OCI-LY7 (cell line): ENCODE measurements at regions not wholly inside any gene's neighbourhood (a gene's known extent, or its start where the extent isn't known, plus 50 kb on each side); places are given as distances from the start of the nearest gene placed in this dataset.

Source experiments
- BruUV-seq: library from RNA; stranded (reverse); fragments of 400-500 nt; replicated peaks from 2 replicates; lab custom pipeline; 2021; lab: Mats Ljungman, UMichigan
- CTCF ChIA-PET: fragments of 300-600 bp; sonication (Branson Sonifier 250); formaldehyde crosslinking; loops from one replicate; lab custom pipeline; 2022; ENCODE audit warnings: antibody characterized with exemption; ENCODE audit not compliant: unreplicated experiment; lab: Charles Lee
- POLR2A ChIA-PET: fragments of 300-600 bp; sonication (Branson Sonifier 250); formaldehyde crosslinking; loops from one replicate; lab custom pipeline; 2022; ENCODE audit warnings: antibody characterized with exemption; lab: Charles Lee
- DNase-seq: peaks from one replicate; pipeline ENCODE4 v3.0.0-alpha.2; 2015; ENCODE audit warnings: low spot score
- H2AFZ ChIP-seq: fragments of 200-600 bp; sonication (generic), shearing (Covaris generic); 2 replicates; pipeline ENCODE4 v1.6.1; 2014; ENCODE audit warnings: mild to moderate bottlenecking, antibody characterized with exemption, low read length, moderate library complexity
- H3K27ac ChIP-seq: fragments of 200-600 bp; sonication (generic); 2 replicates; pipeline ENCODE4 v1.5.1; 2014; ENCODE audit warnings: mixed run types, low read depth, mild to moderate bottlenecking, moderate library complexity, low read length, inconsistent platforms; ENCODE audit not compliant: poor library complexity, severe bottlenecking
- H3K36me3 ChIP-seq: fragments of 200-600 bp; sonication (generic); 2 replicates; pipeline ENCODE4 v1.6.1; 2014; ENCODE audit warnings: mild to moderate bottlenecking, antibody characterized with exemption, low read length, moderate library complexity, mixed read lengths; ENCODE audit not compliant: insufficient read depth
- H3K4me1 ChIP-seq: fragments of 200-600 bp; sonication (generic); 2 replicates; pipeline ENCODE4 v1.5.1; 2014; ENCODE audit warnings: mild to moderate bottlenecking, low read length; ENCODE audit not compliant: insufficient read depth, poor library complexity, severe bottlenecking
- H3K4me2 ChIP-seq: fragments of 200-600 bp; sonication (generic); 2 replicates; pipeline ENCODE4 v1.6.1; 2014; ENCODE audit warnings: mild to moderate bottlenecking, low read length
- H3K4me3 ChIP-seq: fragments of 200-600 bp; sonication (generic); 2 replicates; pipeline ENCODE4 v1.5.1; 2014; ENCODE audit warnings: mild to moderate bottlenecking, low read depth, low read length; ENCODE audit not compliant: poor library complexity, severe bottlenecking
- H3K79me2 ChIP-seq: fragments of 200-600 bp; sonication (generic); 2 replicates; pipeline ENCODE4 v1.6.1; 2016; ENCODE audit warnings: low read depth, mild to moderate bottlenecking, low read length, moderate library complexity, mixed read lengths; ENCODE audit not compliant: insufficient read depth
- H3K9me2 ChIP-seq: fragments of 200-600 bp; sonication (generic); 2 replicates; pipeline ENCODE4 v1.6.1; 2016; ENCODE audit warnings: mild to moderate bottlenecking, low read length, mixed read lengths; ENCODE audit not compliant: insufficient read depth
- H3K9me3 ChIP-seq: fragments of 200-600 bp; sonication (generic); 2 replicates; pipeline ENCODE4 v1.6.1; 2014; ENCODE audit warnings: mild to moderate bottlenecking, mixed run types, low read length, mixed read lengths
- H4K20me1 ChIP-seq: fragments of 200-600 bp; sonication (generic); 2 replicates; pipeline ENCODE4 v1.6.1; 2014; ENCODE audit warnings: mild to moderate bottlenecking, antibody characterized with exemption, low read length, moderate library complexity, mixed read lengths; ENCODE audit not compliant: insufficient read depth
- CTCF ChIP-seq: fragments of 200-600 bp; sonication (generic); conservative IDR thresholded peaks from 2 replicates; pipeline ENCODE4 v1.5.1; 2014; ENCODE audit warnings: mild to moderate bottlenecking, antibody characterized with exemption, low read length, moderate library complexity, mixed read lengths
- EZH2phosphoT487 ChIP-seq: fragments of 200-600 bp; sonication (generic); IDR thresholded peaks from 2 replicates; pipeline ENCODE4 v1.6.1; 2018; ENCODE audit warnings: low read depth, borderline replicate concordance, mild to moderate bottlenecking, mixed run types, antibody characterized with exemption, low read length, moderate library complexity, mixed read lengths
- intact Hi-C: fragments of 100-400 bp; cut with micrococcal nuclease; formaldehyde crosslinking; loops from one replicate; pipeline ENCODE4 v1.10.0; 2022; ENCODE audit not compliant: unreplicated experiment

DNA sequence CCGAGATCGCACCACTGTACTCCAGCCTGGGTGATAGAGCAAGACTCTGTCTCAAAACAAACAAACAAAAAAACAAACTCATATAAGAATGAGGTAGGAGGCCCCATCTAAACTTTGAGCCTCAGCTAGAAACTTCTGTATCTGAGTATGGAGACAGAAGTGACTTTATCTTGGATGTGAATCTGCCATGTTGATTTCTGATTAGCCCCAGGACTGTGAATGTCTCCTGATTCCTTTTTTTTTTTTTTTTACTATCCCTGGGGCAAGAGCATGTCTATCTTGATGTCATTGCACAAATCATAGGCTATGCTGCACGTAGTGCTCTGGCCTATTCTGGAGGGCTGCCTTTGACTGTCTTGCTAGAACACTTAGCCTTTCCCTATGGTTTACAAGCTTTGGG lies 211.0 kb downstream of the PTPRU start:
- TF ChIP-seq CTCF: no peak
- no peak for TF ChIP-seq EZH2phosphoT487
- no peak overlapping the region for H3K4me3 ChIP-seq
- H3K79me2 ChIP-seq: no peaks in the 10 kb centered on the region
- no TSS peak for BruUV-seq
- no peaks in the 10 kb centered on the region for H3K9me2 ChIP-seq
- POLR2A ChIA-PET: interaction anchor here (0.6 kb wide), 1 partner anchor 556 kb away, joined by 4 read pairs; no protein-coding TSS in a partner anchor
- no peaks in the 10 kb centered on the region for H3K36me3 ChIP-seq
- H2AFZ ChIP-seq: no peak overlapping the region
- no peak overlapping the region for H3K27ac ChIP-seq
- CTCF ChIA-PET: no interaction called here
- intact Hi-C loops: no loop called here
- no peak overlapping the region for H3K4me2 ChIP-seq
- H3K4me1 ChIP-seq: no peaks in the 10 kb centered on the region
- no peaks in the 10 kb centered on the region for H4K20me1 ChIP-seq
- no peak for DNase-seq
- no peaks in the 10 kb centered on the region for H3K9me3 ChIP-seq

DNA sequence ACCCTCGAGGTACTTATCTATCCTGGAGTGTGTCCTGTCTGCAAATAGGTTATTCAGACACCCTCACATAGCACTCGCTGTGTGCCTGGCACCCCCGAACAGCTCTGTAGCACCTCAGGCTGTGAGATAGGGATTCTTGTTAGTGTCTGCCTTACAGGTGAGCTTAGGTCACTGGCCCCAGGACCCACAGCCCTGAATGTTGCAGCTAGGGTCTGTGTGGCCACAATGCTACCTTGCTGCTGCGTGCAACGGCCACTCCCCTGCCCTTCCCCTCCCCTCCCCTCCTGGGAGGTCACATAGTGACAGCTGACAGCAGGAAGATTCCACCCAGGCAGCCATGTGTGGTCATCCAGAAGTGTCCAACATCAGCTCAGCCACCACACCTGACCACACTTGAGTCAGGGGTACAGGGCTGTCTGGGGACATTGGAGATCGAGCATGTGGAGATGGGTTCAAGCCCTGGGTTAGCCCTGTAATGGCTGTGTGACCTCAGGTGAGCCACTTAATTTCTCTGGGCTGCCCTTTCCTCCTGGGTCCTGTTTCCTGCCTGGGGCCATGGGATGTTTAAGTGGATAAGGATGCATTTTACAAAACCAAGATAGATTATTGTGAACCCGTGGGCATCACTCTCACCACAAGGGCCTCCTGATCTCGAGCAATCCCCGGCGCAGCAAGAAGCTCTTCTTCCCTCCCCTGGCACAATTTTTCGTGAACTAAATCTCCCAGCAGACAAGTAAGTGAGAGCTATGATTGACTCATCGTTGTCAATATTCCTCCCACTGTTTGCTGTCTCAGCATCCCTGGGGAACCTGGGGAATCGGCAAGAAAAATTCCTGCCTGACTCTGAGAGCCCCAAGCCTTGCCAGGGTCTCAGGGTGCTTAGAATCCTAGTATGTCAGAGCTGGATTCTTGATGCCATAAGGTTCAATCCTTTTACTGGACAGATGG lies 208.7 kb downstream of the PTPRU start:
- no peak for DNase-seq
- ChIA-PET POLR2A (no interaction called here), CTCF (no interaction called here)
- H3K4me1 ChIP-seq: no peaks in the 10 kb centered on the region
- H3K9me2 ChIP-seq: no peaks in the 10 kb centered on the region
- no peaks in the 10 kb centered on the region for H3K79me2 ChIP-seq
- H3K4me2 ChIP-seq: no peak overlapping the region
- no peaks in the 10 kb centered on the region for H4K20me1 ChIP-seq
- H3K36me3 ChIP-seq: no peaks in the 10 kb centered on the region
- BruUV-seq: no TSS peak
- H2AFZ ChIP-seq: no peak overlapping the region
- no peaks in the 10 kb centered on the region for H3K9me3 ChIP-seq
- intact Hi-C loops: no loop called here
- no peak overlapping the region for H3K27ac ChIP-seq
- H3K4me3 ChIP-seq: no peak overlapping the region
- TF ChIP-seq CTCF: no peak
- TF ChIP-seq EZH2phosphoT487: no peak

DNA sequence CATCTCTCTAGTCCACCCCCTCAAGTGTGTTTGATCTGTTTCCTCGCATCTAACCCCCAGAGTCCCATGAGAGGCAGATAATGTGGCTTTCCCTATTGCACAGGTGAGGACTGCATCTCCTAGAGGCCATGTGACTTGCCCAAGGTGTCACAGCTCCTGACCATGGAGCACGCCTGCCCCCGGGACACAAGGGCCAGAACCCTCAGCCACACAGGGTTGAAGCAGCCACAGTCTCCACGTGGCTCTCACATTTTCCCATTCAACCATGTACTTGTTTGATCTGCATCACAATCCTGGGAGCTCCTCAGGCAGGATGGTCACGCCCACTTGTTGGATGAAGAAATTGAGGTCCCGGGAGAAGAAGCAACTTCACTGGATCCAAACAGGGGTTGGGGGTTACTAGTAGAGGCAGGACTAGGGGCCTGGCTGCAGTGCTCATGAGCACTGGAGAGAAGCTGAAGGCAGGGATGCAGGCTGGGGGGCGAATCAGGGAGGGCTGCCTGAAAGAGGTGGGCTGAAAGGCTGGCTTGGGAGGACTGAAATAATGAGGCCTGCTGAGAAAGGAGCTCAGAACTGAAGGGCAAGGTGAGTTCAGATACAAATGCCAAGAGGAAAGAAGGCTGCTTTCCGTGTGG lies 207.9 kb downstream of the PTPRU start:
- TF ChIP-seq EZH2phosphoT487 (no peak), CTCF (no peak)
- H3K9me3 ChIP-seq: no peaks in the 10 kb centered on the region
- no peaks in the 10 kb centered on the region for H3K36me3 ChIP-seq
- no peak overlapping the region for H3K4me3 ChIP-seq
- POLR2A ChIA-PET: no interaction called here
- CTCF ChIA-PET: no interaction called here
- no peak for DNase-seq
- no peaks in the 10 kb centered on the region for H3K9me2 ChIP-seq
- no peaks in the 10 kb centered on the region for H3K79me2 ChIP-seq
- no peaks in the 10 kb centered on the region for H3K4me1 ChIP-seq
- intact Hi-C loops: no loop called here
- H3K27ac ChIP-seq: no peak overlapping the region
- no TSS peak for BruUV-seq
- H2AFZ ChIP-seq: no peak overlapping the region
- H4K20me1 ChIP-seq: no peaks in the 10 kb centered on the region
- H3K4me2 ChIP-seq: no peak overlapping the region
